Natural killer cell treated with Interleukin-12 subunit alpha and Interleukin-12 subunit beta and Interleukin-15 and Interleukin-18, amount 100 ng/mL, for 72 hours (primary cell): ENCODE measurements at regions not wholly inside any gene's neighbourhood (a gene's known extent, or its start where the extent isn't known, plus 50 kb on each side); places are given as distances from the start of the nearest gene placed in this dataset.
"Not testable (repeated sequence)": the region's sequence is repeated elsewhere in the genome, so short reads cannot be mapped to it uniquely, and the experiment has no call there.

Experiments used
- ATAC-seq, 2 donors: fragments of 150-1000 bp; cut with Tn5 transposase in 1 of 2; sonication (Bioruptor Pico), chemical (Tn5 transposase) in 1 of 2; 2 replicates each; pipeline ENCODE4 v1.10.0; 2021
- DNase-seq: peaks from one replicate; pipeline ENCODE4 v3.0.0; 2022; ENCODE audit warnings: low spot score
- H3K27ac Mint-ChIP-seq, 2 donors: 1 replicate in 1 of 2; 2 replicates in 1 of 2; pipeline ENCODE4 v1.8.0; 2022; ENCODE audit warnings: mixed read lengths in 2 of 2, mild to moderate bottlenecking in 1 of 2, moderate library complexity in 1 of 2
- H3K27me3 Mint-ChIP-seq, 2 donors: 1 replicate in 1 of 2; 2 replicates in 1 of 2; pipeline ENCODE4 v1.8.0; 2022; ENCODE audit warnings: mixed read lengths in 2 of 2
- H3K36me3 Mint-ChIP-seq: one replicate; pipeline ENCODE4 v1.8.0; 2022; ENCODE audit warnings: mixed read lengths
- H3K4me1 Mint-ChIP-seq, 2 donors: 1 replicate in 1 of 2; 2 replicates in 1 of 2; pipeline ENCODE4 v1.8.0; 2022; ENCODE audit warnings: low read depth in 2 of 2, mixed read lengths in 2 of 2, mild to moderate bottlenecking in 1 of 2
- H3K4me3 Mint-ChIP-seq: one replicate; pipeline ENCODE4 v1.8.0; 2022; ENCODE audit warnings: mixed read lengths
- H3K9me3 Mint-ChIP-seq: 2 replicates; pipeline ENCODE4 v1.8.0; 2022; ENCODE audit warnings: mixed read lengths

DNA sequence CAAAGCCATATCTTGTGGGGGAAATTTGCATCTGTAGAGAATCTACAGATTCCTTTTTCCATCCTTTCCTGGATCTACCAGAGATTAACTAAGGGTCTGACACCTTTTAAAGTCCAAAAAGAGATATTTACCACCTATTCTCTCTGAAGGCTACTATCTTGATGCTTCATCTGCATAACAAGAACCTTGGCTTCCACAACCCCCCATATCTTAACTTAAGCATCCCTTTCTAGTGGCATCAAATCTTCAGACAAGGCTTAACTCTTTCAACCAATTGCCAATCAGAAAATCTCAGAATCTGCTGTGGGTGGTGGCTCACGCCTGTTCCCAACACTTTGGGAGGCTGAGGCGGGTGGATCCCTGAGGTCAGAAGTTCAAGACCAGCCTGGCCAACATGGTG lies 74.3 kb upstream of the FICD start:
- no peaks in the 10 kb centered on the region for H3K36me3 Mint-ChIP-seq

DNA sequence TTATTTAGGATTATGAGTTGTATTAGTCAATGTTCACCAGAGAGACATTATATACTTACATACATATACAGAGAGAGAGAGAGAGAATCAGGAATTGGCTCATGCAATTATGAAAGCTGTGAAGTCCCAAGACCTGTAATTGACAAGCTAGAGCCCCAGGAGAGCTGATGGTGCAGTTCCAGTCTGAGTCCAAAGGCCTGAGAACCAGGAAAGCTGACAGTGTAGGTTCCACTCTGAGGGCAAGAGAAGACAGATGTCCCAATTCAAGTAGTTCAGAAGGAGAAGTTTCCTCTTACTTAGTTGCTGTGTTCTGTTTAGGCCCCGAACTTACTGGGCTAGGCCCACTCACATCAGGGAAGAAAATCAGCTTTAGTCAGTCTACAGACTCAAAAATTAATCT lies 76.4 kb upstream of the FICD start:
- H3K27ac Mint-ChIP-seq, result no peak overlapping the region
- H3K36me3 Mint-ChIP-seq, result no peaks in the 10 kb centered on the region
- no peak for ATAC-seq
- no peak for DNase-seq
- no peaks in the 10 kb centered on the region for H3K4me1 Mint-ChIP-seq
- no peak overlapping the region for H3K4me3 Mint-ChIP-seq
- H3K27me3 Mint-ChIP-seq, result peaks cover 9 to 24% of the 10 kb centered on the region in 2 donors
- no peaks in the 10 kb centered on the region for H3K9me3 Mint-ChIP-seq

More for the DNA sequence above, 74.3 kb upstream of the FICD start:
- H3K27me3 Mint-ChIP-seq, result peaks cover 10 to 31% of the 10 kb centered on the region in 2 donors
- DNase-seq (no peak), ATAC-seq (no peak)
- no peaks in the 10 kb centered on the region for H3K4me1 Mint-ChIP-seq
- no peak overlapping the region for H3K27ac Mint-ChIP-seq
- no peaks in the 10 kb centered on the region for H3K9me3 Mint-ChIP-seq
- no peak overlapping the region for H3K4me3 Mint-ChIP-seq

DNA sequence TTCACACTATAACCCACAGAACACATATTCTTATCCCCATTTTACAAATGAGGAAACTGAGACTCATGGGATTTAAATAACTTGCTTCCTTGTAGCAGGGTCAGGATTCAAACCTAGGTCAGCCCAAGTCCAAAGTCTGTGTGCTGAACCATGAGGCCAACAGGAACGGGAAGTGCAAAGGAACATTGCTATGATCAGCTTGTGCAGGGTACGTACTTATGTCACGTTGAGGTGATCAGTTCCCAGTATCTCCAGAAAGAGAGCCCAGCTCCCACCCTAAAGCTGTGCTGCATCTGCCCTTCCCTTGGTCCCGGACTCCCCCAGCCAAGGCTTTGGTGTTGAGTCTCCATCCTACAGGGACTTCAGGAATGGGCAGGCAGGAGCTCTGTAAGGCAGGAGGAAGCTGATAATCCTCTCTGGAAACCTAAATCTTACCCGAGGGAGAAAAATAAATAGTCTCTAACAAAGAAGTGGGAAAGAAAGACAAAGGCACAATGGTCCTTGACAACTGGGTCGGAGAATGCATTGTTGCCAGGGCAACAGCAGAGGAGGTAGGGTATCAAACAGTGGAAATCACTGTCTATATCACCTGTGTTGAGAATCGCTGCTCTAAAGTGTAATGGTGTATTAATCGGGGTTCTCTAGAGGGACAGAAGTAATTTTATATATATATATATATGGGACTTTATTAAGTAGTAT lies 82.5 kb upstream of the FICD start:
- Mint-ChIP-seq H3K9me3 (no peaks in the 10 kb centered on the region), H3K27ac (no peak overlapping the region), H3K4me1 (no peaks in the 10 kb centered on the region), H3K36me3 (no peaks in the 10 kb centered on the region), H3K4me3 (no peak overlapping the region), H3K27me3 (peaks cover 6 to 7% of the 10 kb centered on the region in 2 donors)
- ATAC-seq (no peak), DNase-seq (no peak)

DNA sequence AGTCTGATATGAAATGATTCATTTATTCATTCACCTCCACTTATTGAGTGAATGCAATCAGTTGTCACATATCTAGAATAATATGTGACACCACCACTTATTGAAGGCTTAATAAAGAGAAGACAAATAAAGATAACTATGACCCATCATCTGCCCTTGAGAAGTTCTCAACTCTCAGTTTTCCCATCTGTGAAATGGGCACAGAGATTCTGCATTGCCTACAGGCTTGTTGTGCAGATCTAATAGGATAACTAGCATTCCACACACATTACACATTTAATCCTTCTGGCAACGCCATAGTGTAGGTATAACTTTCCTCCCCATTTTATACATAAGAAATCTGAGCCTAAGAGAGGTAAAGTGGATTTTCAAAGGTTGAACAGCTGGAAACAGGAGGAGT lies 84.2 kb upstream of the FICD start:
- ATAC-seq (no peak), DNase-seq (no peak)
- no peak overlapping the region for H3K27ac Mint-ChIP-seq
- peaks cover 0 to 2% of the 10 kb centered on the region in 2 donors for H3K4me1 Mint-ChIP-seq
- no peaks in the 10 kb centered on the region for H3K9me3 Mint-ChIP-seq
- no peak overlapping the region for H3K4me3 Mint-ChIP-seq
- peaks cover 10 to 13% of the 10 kb centered on the region in 2 donors for H3K27me3 Mint-ChIP-seq
- no peaks in the 10 kb centered on the region for H3K36me3 Mint-ChIP-seq

DNA sequence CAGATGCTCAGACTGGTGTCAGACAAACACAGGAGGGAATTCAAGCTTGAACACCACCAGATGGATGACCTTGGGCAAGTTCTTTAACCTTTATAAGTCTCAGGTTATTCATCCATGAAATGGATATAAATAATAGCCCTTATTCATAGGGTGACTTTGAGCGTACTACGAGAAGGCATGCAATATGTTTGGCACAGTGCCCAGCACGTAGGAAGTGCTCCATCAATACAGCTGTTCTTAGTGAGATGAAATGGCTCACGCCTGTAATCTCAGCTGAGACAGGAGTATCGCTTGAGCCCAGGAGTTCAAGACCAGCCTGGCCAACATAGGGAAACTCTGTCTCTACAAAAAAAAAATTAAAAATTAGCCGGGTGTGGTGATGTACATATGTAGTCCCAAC lies 84.8 kb upstream of the FICD start:
- Mint-ChIP-seq H3K4me1 (peaks cover 0 to 2% of the 10 kb centered on the region in 2 donors), H3K9me3 (no peaks in the 10 kb centered on the region), H3K4me3 (no peak overlapping the region), H3K36me3 (no peaks in the 10 kb centered on the region), H3K27me3 (peaks cover 13% of the 10 kb centered on the region in 2 donors), H3K27ac (no peak overlapping the region)
- no peak for ATAC-seq
- no peak for DNase-seq

DNA sequence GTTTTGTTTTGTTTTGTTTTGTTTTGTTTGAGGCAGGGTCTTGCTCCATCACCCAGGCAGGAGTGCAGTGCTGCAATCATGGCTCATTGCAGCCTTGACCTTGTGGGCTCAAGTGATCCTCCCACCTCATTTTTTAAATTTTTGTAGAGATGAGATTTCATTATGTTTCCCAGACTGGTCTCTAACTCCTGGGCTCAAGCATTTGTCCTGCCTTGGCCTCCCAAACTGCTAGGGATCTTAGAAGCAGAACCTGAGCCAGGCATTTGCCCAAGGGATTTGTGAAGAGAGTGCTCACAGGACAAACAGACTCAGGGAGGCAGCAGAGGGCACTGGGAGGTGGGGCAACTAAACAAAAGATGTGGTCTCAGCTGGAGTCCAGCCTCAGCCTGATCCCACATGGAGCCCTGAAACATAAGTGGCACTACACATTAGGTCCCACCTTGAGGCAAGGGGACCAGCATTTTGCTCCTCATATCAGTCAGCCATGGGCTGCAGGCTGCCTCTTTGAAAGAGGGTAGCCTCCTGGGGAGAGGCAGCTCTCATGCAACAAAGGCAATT lies 86.2 kb upstream of the CMKLR1 start:
- ATAC-seq (no peak), DNase-seq (no peak)
- Mint-ChIP-seq H3K4me3 (no peak overlapping the region), H3K36me3 (no peaks in the 10 kb centered on the region), H3K27me3 (peaks cover 6 to 10% of the 10 kb centered on the region in 2 donors), H3K9me3 (no peaks in the 10 kb centered on the region), H3K27ac (no peak overlapping the region), H3K4me1 (peaks cover 0 to 2% of the 10 kb centered on the region in 2 donors)

DNA sequence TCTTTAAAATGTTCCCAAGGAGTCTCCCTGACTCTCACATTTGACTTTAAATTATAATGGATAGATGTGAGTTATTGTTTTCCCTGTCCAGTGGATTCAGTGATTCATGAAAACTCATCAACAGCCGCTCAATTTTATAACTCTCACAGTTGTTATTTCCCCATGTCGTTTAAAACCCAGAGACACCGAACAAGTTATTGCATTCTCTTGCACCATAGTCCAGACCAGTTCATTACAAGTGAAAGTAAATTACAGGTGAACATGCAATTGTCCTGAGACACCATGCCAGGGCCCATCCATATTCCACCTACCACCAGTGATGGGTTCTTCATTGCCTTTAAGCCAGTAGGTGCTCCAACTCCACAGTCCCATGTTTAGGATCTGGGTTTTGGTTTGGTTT lies 85.7 kb upstream of the CMKLR1 start:
- no peak overlapping the region for H3K27ac Mint-ChIP-seq
- ATAC-seq (no peak), DNase-seq (no peak)
- H3K36me3 Mint-ChIP-seq, result no peaks in the 10 kb centered on the region
- peaks cover 6 to 10% of the 10 kb centered on the region in 2 donors for H3K27me3 Mint-ChIP-seq
- no peak overlapping the region for H3K4me3 Mint-ChIP-seq
- H3K4me1 Mint-ChIP-seq, result peaks cover 0 to 2% of the 10 kb centered on the region in 2 donors
- no peaks in the 10 kb centered on the region for H3K9me3 Mint-ChIP-seq

DNA sequence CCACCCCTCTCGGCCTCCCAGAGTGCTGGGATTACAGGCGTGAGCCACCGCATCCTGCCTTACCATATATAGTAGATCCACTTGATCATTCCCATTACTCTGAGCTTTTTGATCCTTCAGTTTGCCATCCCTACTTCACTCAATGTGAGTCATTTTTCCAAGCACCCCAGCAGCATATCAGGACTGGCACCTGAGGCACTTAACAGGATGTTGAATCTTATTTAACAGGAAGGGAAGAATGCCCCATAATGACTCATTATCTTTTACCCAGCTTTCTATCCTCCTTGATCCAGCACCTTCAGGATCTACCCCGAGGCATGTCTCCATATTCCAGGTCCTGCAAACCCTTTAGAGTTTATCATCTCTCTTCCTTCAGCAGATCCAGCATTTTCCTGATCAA lies 84.9 kb upstream of the CMKLR1 start:
- no peak for ATAC-seq
- peaks cover 0 to 2% of the 10 kb centered on the region in 2 donors for H3K4me1 Mint-ChIP-seq
- no peak for DNase-seq
- H3K27me3 Mint-ChIP-seq, result peaks cover 6 to 10% of the 10 kb centered on the region in 2 donors
- no peak overlapping the region for H3K27ac Mint-ChIP-seq
- H3K4me3 Mint-ChIP-seq, result no peak overlapping the region
- H3K9me3 Mint-ChIP-seq, result no peaks in the 10 kb centered on the region
- H3K36me3 Mint-ChIP-seq, result no peaks in the 10 kb centered on the region

DNA sequence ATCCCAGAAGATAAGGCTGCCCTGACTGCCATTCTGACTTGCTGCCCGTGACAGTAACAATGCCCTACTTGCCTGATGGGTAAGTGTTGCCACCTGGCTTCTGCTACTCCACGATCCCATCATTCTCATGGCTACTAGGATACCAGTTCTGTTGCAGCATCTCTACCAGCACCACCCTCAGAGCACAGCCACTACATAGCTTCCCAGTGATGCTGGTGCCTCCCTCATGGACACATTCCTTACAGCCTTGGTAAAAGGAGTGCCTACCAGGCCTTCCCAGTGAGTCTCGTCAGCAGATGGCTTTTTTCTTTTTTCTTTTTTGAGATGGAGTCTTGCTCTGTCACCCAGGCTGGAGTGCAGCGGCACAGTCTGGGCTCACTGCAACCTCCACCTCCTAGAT lies 84.4 kb upstream of the CMKLR1 start:
- ATAC-seq, result no peak
- Mint-ChIP-seq H3K4me1 (peaks cover 0 to 2% of the 10 kb centered on the region in 2 donors), H3K4me3 (no peak overlapping the region), H3K36me3 (no peaks in the 10 kb centered on the region), H3K27ac (no peak overlapping the region), H3K27me3 (peaks cover 6 to 10% of the 10 kb centered on the region in 2 donors), H3K9me3 (no peaks in the 10 kb centered on the region)
- no peak for DNase-seq

DNA sequence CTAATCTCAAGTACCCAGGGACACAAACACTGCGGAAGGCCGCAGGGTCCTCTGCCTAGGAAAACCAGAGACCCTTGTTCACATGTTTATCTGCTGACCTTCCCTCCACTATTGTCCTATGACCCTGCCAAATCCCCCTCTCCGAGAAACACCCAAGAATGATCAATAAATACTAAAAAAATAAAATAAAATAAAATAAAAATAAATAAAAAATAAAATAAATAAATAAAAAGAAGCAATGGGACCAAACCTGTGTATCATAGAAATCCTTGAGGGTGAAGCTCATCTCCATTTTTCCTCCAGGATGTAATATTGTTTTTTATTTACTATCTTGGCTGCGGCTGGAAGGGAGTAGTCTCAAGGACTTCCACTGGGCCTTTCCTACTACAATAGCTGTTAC lies 82.0 kb upstream of the CMKLR1 start:
- H3K27ac Mint-ChIP-seq, ATAC-seq, H3K4me1 Mint-ChIP-seq, H3K36me3 Mint-ChIP-seq, H3K4me3 Mint-ChIP-seq, H3K27me3 Mint-ChIP-seq, DNase-seq, H3K9me3 Mint-ChIP-seq: not testable (repeated sequence)

DNA sequence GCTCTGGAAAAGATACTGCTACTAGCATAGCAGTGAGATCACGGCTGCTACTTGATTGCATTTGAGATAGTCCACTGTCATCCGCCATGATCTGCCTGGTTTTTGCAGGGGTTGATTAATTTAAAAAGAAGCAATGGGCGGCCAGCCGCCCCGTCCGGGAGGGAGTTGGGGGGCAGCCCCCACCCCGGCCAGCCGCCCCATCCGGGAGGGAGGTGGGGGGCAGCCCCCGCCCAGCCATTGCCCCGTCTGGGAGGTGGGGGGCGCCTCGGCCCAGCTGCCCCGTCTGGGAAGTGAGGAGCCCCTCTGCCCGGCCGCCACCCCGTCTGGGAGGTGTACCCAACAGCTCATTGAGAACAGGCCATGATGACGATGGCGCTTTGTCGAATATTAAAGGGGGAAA lies 81.3 kb upstream of the CMKLR1 start:
- not testable (repeated sequence) for H3K4me3 Mint-ChIP-seq, H3K27ac Mint-ChIP-seq, ATAC-seq

DNA sequence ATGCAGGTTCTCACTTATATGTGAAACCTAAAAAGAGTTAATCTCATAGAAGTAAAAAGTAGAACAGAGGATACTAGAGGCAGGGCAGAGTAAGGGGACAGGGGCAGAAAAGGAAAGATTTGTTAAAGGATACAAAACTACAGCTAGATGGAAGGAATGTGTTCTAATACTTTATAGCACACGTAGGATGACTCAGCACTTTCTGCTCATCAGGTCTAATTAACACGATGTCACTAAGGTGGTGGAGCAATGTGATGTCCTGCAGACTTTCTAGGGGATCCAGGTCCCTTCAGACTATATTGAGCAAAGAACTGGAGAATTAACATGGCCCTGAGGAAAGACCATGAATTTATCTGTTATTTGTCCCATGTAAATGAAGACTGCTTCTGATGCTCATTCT lies 80.8 kb upstream of the CMKLR1 start:
- Mint-ChIP-seq H3K4me1 (peaks cover 0 to 3% of the 10 kb centered on the region in 2 donors), H3K27ac (no peak overlapping the region), H3K27me3 (peaks cover 0 to 3% of the 10 kb centered on the region in 2 donors), H3K9me3 (no peaks in the 10 kb centered on the region), H3K4me3 (no peak overlapping the region), H3K36me3 (no peaks in the 10 kb centered on the region)
- no peak for DNase-seq
- ATAC-seq, result no peak

More for the DNA sequence above, 81.3 kb upstream of the CMKLR1 start:
- H3K4me1 Mint-ChIP-seq, H3K27me3 Mint-ChIP-seq, DNase-seq, H3K9me3 Mint-ChIP-seq, H3K36me3 Mint-ChIP-seq: not testable (repeated sequence)

DNA sequence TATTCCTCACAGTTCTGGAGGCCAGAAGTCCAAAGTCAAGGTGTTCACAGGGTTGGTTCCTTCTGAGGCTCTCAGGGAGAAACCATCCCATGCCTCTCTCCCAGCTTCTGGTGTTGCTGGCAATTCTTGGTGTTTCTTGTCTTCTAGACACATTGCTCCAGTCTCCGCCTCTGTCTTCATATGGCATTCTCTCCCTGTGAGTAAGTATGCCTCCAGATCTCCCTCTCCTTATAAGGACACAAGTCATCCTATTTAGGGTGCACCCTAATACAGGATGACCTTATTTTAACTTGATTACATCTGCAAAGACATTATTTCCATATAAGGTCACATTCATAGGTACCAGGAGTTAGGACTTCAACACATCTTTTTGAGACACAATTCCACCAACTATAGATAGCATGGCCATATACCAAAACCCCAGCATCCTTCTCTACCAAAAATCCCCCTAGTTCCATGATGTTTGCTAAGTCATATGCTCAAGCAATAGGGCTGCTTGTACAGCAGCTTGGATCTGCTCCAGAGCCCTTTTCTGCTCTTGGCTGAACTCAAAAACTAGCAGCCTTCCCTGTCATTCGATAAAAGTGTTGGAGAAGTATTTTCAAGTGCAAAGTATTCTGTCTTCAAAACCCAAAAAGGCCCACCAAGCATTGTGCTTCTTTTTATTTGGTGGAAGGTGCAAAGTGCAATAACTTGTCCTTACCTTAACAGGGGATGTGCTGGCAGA lies 79.2 kb upstream of the CMKLR1 start:
- ATAC-seq, result no peak
- H3K9me3 Mint-ChIP-seq, result no peaks in the 10 kb centered on the region

DNA sequence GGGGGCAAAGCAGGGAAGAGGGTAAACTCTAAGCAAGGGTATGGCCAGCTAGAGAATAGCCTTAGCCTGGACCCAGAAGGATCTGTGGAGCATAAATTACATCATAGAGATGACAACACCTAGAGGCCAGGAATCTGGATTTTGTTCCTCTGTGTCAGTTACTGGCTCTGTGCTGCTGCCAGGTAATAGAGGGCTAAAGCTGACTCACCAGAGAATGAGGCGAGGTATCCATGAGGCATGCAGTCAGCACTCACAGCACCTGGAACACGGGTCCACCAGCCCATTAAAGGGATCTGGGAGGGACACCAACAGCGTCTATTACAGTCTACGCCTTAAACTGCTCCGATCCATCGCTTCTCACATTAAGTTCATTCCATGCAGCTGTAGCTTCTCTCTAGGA lies 74.9 kb upstream of the CMKLR1 start:
- Mint-ChIP-seq H3K9me3 (no peaks in the 10 kb centered on the region), H3K27ac (no peak overlapping the region), H3K4me1 (peaks cover 0 to 3% of the 10 kb centered on the region in 2 donors), H3K36me3 (no peaks in the 10 kb centered on the region), H3K4me3 (no peak overlapping the region), H3K27me3 (peaks cover 11% of the 10 kb centered on the region in 2 donors)
- DNase-seq (no peak), ATAC-seq (no peak)

More for the DNA sequence above, 79.2 kb upstream of the CMKLR1 start:
- H3K27ac Mint-ChIP-seq, result no peak overlapping the region
- peaks cover 0 to 3% of the 10 kb centered on the region in 2 donors for H3K4me1 Mint-ChIP-seq
- H3K4me3 Mint-ChIP-seq, result no peak overlapping the region
- peaks cover 5 to 11% of the 10 kb centered on the region in 2 donors for H3K27me3 Mint-ChIP-seq
- no peak for DNase-seq
- no peaks in the 10 kb centered on the region for H3K36me3 Mint-ChIP-seq
